ENCODE measurements at regions not wholly inside any gene's neighbourhood (a gene's known extent, or its start where the extent isn't known, plus 50 kb on each side); places are given as distances from the start of the nearest gene placed in this dataset.

GRCh38 chr6:80674669-80675068, 568.2 kb downstream of the BCKDHB start:
- TF ChIP-seq CTCF (IDR thresholded peaks at IDR 0.05) (no peak), POLR2A (IDR thresholded peaks at IDR 0.05) (no peak)
